MCF 10A (cell line): ENCODE measurements at regions not wholly inside any gene's neighbourhood (a gene's known extent, or its start where the extent isn't known, plus 50 kb on each side); places are given as distances from the start of the nearest gene placed in this dataset.

ENCODE experiments used
- BruUV-seq: library from RNA; stranded (reverse); fragments of 400-500 nt; replicated peaks from 2 replicates; lab custom pipeline; 2021; lab: Mats Ljungman, UMichigan
- CTCF ChIA-PET: fragments of 300-600 bp; sonication (Branson Sonifier 250); formaldehyde crosslinking; extraction: SDS; loops from one replicate; lab custom pipeline; 2021; ENCODE audit warnings: antibody characterized with exemption, inconsistent platforms; lab: Yijun Ruan, JAX
- POLR2A ChIA-PET: fragments of 300-600, 350-650 bp; sonication (Branson Sonifier 250); formaldehyde crosslinking; extraction: SDS; loops from one replicate; lab custom pipeline; 2020; ENCODE audit warnings: antibody characterized with exemption, inconsistent platforms; lab: Yijun Ruan, JAX
- DNase-seq: peaks from one replicate; pipeline ENCODE4 v3.0.0-alpha.2; 2018; ENCODE audit not compliant: unreplicated experiment
- H3K27ac Mint-ChIP-seq: one replicate; pipeline ENCODE4 v1.8.0; 2022; ENCODE audit warnings: mild to moderate bottlenecking, low read depth, mixed read lengths; ENCODE audit not compliant: unreplicated experiment
- H3K27me3 Mint-ChIP-seq: one replicate; pipeline ENCODE4 v1.8.0; 2022; ENCODE audit warnings: mixed read lengths; ENCODE audit not compliant: insufficient read depth, unreplicated experiment
- H3K36me3 Mint-ChIP-seq: one replicate; pipeline ENCODE4 v1.8.0; 2022; ENCODE audit warnings: mild to moderate bottlenecking, moderate library complexity, mixed read lengths; ENCODE audit not compliant: insufficient read depth, unreplicated experiment
- H3K4me1 Mint-ChIP-seq: one replicate; pipeline ENCODE4 v1.8.0; 2022; ENCODE audit warnings: mixed read lengths; ENCODE audit not compliant: insufficient read depth, unreplicated experiment
- H3K4me3 Mint-ChIP-seq: one replicate; pipeline ENCODE4 v1.8.0; 2022; ENCODE audit warnings: mild to moderate bottlenecking, moderate library complexity, mixed read lengths; ENCODE audit not compliant: unreplicated experiment
- H3K9me3 Mint-ChIP-seq: one replicate; pipeline ENCODE4 v1.8.0; 2022; ENCODE audit warnings: mixed read lengths; ENCODE audit not compliant: unreplicated experiment
- intact Hi-C: fragments of 100-400 bp; cut with micrococcal nuclease; formaldehyde crosslinking; loops from 2 replicates; pipeline ENCODE4 v1.14.1; 2022
- TF ChIP-seq, protein P1 (sequence below): fragments of 200-600 bp; IDR thresholded peaks from one replicate; pipeline ENCODE4 v1.8.0; 2022; ENCODE audit warnings: antibody characterized with exemption, mild to moderate bottlenecking; ENCODE audit not compliant: unreplicated experiment

DNA sequence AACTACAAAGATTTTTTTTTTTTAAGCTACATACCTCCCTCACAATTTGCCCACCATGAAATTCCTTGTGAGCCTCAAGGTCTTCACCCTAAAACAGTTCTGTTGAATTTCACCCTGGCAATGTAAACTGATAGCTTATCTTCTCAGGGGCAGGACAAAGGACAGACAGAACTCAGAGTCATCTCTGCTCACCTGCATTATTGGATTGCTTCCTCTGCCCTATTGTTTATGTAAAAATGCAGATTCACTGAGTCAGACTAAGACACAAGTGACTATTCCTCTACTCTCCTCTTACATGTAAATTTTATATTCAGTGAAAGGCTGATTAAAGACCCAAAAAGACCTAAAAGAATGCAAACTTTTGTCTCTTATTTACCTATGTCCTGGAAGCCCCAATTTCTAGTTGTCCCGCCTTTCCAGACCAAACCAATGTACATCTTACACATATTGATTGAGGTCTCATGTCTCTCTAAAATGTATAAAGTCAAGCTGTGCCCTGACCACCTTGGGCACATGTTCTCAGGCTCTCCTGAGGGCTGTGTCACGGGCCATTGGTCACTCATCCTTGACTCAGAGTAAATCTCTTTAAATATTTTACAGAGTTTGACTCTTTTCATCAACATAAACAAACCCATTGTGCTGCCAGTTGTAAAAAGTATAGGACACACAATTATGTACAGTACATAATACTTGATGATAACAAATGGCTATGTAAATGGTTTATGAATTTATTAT lies 440.2 kb downstream of the HTR7 start:
- H3K9me3 Mint-ChIP-seq = no peaks in the 10 kb centered on the region
- intact Hi-C loops = loop anchor here (2.0 to 10.0 kb wide), 4 partner anchors 67 to 625 kb away; no protein-coding TSS in a partner anchor
- no peak overlapping the region for H3K4me3 Mint-ChIP-seq
- H3K27me3 Mint-ChIP-seq = no peaks in the 10 kb centered on the region
- BruUV-seq = no TSS peak
- TF ChIP-seq, protein P1, sequence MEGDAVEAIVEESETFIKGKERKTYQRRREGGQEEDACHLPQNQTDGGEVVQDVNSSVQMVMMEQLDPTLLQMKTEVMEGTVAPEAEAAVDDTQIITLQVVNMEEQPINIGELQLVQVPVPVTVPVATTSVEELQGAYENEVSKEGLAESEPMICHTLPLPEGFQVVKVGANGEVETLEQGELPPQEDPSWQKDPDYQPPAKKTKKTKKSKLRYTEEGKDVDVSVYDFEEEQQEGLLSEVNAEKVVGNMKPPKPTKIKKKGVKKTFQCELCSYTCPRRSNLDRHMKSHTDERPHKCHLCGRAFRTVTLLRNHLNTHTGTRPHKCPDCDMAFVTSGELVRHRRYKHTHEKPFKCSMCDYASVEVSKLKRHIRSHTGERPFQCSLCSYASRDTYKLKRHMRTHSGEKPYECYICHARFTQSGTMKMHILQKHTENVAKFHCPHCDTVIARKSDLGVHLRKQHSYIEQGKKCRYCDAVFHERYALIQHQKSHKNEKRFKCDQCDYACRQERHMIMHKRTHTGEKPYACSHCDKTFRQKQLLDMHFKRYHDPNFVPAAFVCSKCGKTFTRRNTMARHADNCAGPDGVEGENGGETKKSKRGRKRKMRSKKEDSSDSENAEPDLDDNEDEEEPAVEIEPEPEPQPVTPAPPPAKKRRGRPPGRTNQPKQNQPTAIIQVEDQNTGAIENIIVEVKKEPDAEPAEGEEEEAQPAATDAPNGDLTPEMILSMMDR = no peak
- CTCF ChIA-PET = no interaction called here
- DNase-seq = no peak
- H3K36me3 Mint-ChIP-seq = no peaks in the 10 kb centered on the region
- H3K27ac Mint-ChIP-seq = peak overlapping the region; percentile 85
- peaks cover 31% of the 10 kb centered on the region for H3K4me1 Mint-ChIP-seq
- POLR2A ChIA-PET = interaction anchor here (0.5 to 3.5 kb wide), 8 partner anchors 32 to 612 kb away, joined by 3 to 21 read pairs (median 5); no protein-coding TSS in a partner anchor

- peak; percentile 87 for DNase-seq
- intact Hi-C loops = loop anchor here (2.0 to 10.0 kb wide), 4 partner anchors 66 to 627 kb away; no protein-coding TSS in a partner anchor
- no TSS peak for BruUV-seq
- Mint-ChIP-seq H3K27ac (peak overlapping the region; percentile 85), H3K36me3 (no peaks in the 10 kb centered on the region), H3K4me3 (no peak overlapping the region), H3K9me3 (no peaks in the 10 kb centered on the region), H3K4me1 (peaks cover 20% of the 10 kb centered on the region), H3K27me3 (no peaks in the 10 kb centered on the region)
- CTCF ChIA-PET = interaction anchor here (0.6 to 0.9 kb wide), 4 partner anchors 17 to 990 kb away, joined by 3 to 4 read pairs (median 4); no protein-coding TSS in a partner anchor
- TF ChIP-seq, protein P1 = no peak
- POLR2A ChIA-PET = interaction anchor here (0.6 to 3.5 kb wide), 12 partner anchors 10 to 270 kb away, joined by 3 to 21 read pairs (median 6); no protein-coding TSS in a partner anchor
These were observed 438.8 kb downstream of the HTR7 start for GRCh38 chr10:90418869-90419652.

GRCh38 chr10:90420637-90421318 lies 437.1 kb downstream of the HTR7 start:
- CTCF ChIA-PET = interaction anchor here (0.7 kb wide), 1 partner anchor 61 kb away, joined by 3 read pairs; no protein-coding TSS in a partner anchor
- Mint-ChIP-seq H3K4me3 (no peak overlapping the region), H3K36me3 (no peaks in the 10 kb centered on the region), H3K9me3 (peaks cover 7% of the 10 kb centered on the region), H3K4me1 (peaks cover 20% of the 10 kb centered on the region), H3K27me3 (no peaks in the 10 kb centered on the region), H3K27ac (peak overlapping the region; percentile 29)
- BruUV-seq = no TSS peak
- POLR2A ChIA-PET = interaction anchor here (0.8 to 2.2 kb wide), 3 partner anchors 16 to 413 kb away, joined by 3 to 5 read pairs (median 4); no protein-coding TSS in a partner anchor
- DNase-seq = no peak
- TF ChIP-seq, protein P1 = no peak
- intact Hi-C loops = no loop called here
